Activated CD4-positive, alpha-beta T cell treated with anti-CD3 and anti-CD28 coated beads for 36 hours (primary cell): ENCODE measurements at regions not wholly inside any gene's neighbourhood (a gene's known extent, or its start where the extent isn't known, plus 50 kb on each side); places are given as distances from the start of the nearest gene placed in this dataset.
A peak's percentile ranks its signal among the peaks of the same experiment; 100 is the strongest.
"Not testable (repeated sequence)": the region's sequence is repeated elsewhere in the genome, so short reads cannot be mapped to it uniquely, and the experiment has no call there.

Experiments
- ATAC-seq: fragments of 200-7000 bp; cut with Tn5 transposase; one replicate; pipeline ENCODE4 v1.10.0; 2021; ENCODE audit warnings: mild to moderate bottlenecking, moderate library complexity
- CTCF ChIA-PET: fragments of 350-600 bp; sonication (Branson Sonifier 250); formaldehyde crosslinking; loops from one replicate; lab custom pipeline; 2021; ENCODE audit warnings: antibody characterized with exemption; lab: Charles Lee
- POLR2A ChIA-PET: fragments of 350-600 bp; sonication (Branson Sonifier 250); formaldehyde crosslinking; loops from one replicate; lab custom pipeline; 2021; ENCODE audit warnings: antibody characterized with exemption, inconsistent platforms; lab: Charles Lee
- DNase-seq: peaks from one replicate; pipeline ENCODE4 v3.0.0-alpha.2; 2020
- H3K27ac Mint-ChIP-seq: one replicate; pipeline ENCODE4 v1.8.0; 2021; ENCODE audit warnings: mixed read lengths
- H3K27me3 Mint-ChIP-seq: one replicate; pipeline ENCODE4 v1.8.0; 2021; ENCODE audit warnings: mixed read lengths
- H3K36me3 Mint-ChIP-seq: one replicate; pipeline ENCODE4 v1.8.0; 2021; ENCODE audit warnings: low read depth, mixed read lengths
- H3K4me1 Mint-ChIP-seq: one replicate; pipeline ENCODE4 v1.8.0; 2021; ENCODE audit warnings: mixed read lengths
- H3K4me3 Mint-ChIP-seq: one replicate; pipeline ENCODE4 v1.8.0; 2021; ENCODE audit warnings: mild to moderate bottlenecking, moderate library complexity, mixed read lengths
- H3K9me3 Mint-ChIP-seq: one replicate; pipeline ENCODE4 v1.8.0; 2021; ENCODE audit warnings: low read depth, mixed read lengths
- intact Hi-C, 2 experiments: fragments of 100-400 bp; cut with DNase I in 1 of 2; cut with micrococcal nuclease in 1 of 2; formaldehyde crosslinking; loops; one replicate each; pipeline versions ENCODE4 v1.14.2 to v1.15.1; 2022 to 2024; cut with DNase I, micrococcal nuclease

- intact Hi-C loops: no loop called here
- peaks cover 56% of the 10 kb centered on the region for H3K4me1 Mint-ChIP-seq
- CTCF ChIA-PET: no interaction called here
Observed at GRCh38 chr2:230593765-230594164, 118.9 kb upstream of the CAB39 start.

GRCh38 chr2:230594286-230594840, 118.3 kb upstream of the CAB39 start:
- POLR2A ChIA-PET: no interaction called here
- Mint-ChIP-seq H3K9me3 (peaks cover 6% of the 10 kb centered on the region), H3K36me3 (peaks cover 3% of the 10 kb centered on the region), H3K27me3 (no peaks in the 10 kb centered on the region), H3K27ac (no peak overlapping the region), H3K4me1 (peaks cover 51% of the 10 kb centered on the region), H3K4me3 (no peak overlapping the region)
- CTCF ChIA-PET: interaction anchor here (1.0 to 1.5 kb wide), 3 partner anchors 12 to 220 kb away, joined by 3 read pairs; no protein-coding TSS in a partner anchor
- ATAC-seq (no peak), DNase-seq (no peak)
- intact Hi-C loops: no loop called here

More at GRCh38 chr2:230593765-230594164, 118.9 kb upstream of the CAB39 start:
- peaks cover 3% of the 10 kb centered on the region for H3K36me3 Mint-ChIP-seq
- no peak overlapping the region for H3K27ac Mint-ChIP-seq
- H3K4me3 Mint-ChIP-seq: no peak overlapping the region
- H3K9me3 Mint-ChIP-seq: peaks cover 6% of the 10 kb centered on the region
- ATAC-seq (no peak), DNase-seq (no peak)
- POLR2A ChIA-PET: no interaction called here
- H3K27me3 Mint-ChIP-seq: no peaks in the 10 kb centered on the region

- Mint-ChIP-seq H3K4me3 (no peak overlapping the region), H3K27me3 (no peaks in the 10 kb centered on the region), H3K9me3 (peaks cover 11% of the 10 kb centered on the region), H3K4me1 (peaks cover 49% of the 10 kb centered on the region), H3K36me3 (peaks cover 17% of the 10 kb centered on the region), H3K27ac (no peak overlapping the region)
- DNase-seq: no peak
- ChIA-PET POLR2A (no interaction called here), CTCF (interaction anchor here (0.8 kb wide), 1 partner anchor 348 kb away, joined by 3 read pairs; no protein-coding TSS in a partner anchor)
- intact Hi-C loops: loop anchor here in 1 of 2 experiments (5.0 kb wide), 1 partner anchor 33 kb away; no protein-coding TSS in a partner anchor
- ATAC-seq: no peak
Observed at GRCh38 chr2:230599853-230600252, 112.8 kb upstream of the CAB39 start.

GRCh38 chr2:230600285-230600684, 112.4 kb upstream of the CAB39 start:
- Mint-ChIP-seq H3K27me3 (no peaks in the 10 kb centered on the region), H3K4me1 (peaks cover 49% of the 10 kb centered on the region), H3K36me3 (peaks cover 17% of the 10 kb centered on the region), H3K4me3 (peak overlapping the region; percentile 26), H3K9me3 (peaks cover 14% of the 10 kb centered on the region), H3K27ac (peak overlapping the region; percentile 49)
- ChIA-PET POLR2A (no interaction called here), CTCF (interaction anchor here (0.8 kb wide), 1 partner anchor 349 kb away, joined by 3 read pairs; no protein-coding TSS in a partner anchor)
- DNase-seq (no peak), ATAC-seq (no peak)
- intact Hi-C loops: loop anchor here in 1 of 2 experiments (5.0 kb wide), 1 partner anchor 33 kb away; no protein-coding TSS in a partner anchor

- CTCF ChIA-PET: interaction anchor here (0.9 to 1.5 kb wide), 2 partner anchors 113 to 269 kb away, joined by 3 read pairs; no protein-coding TSS in a partner anchor
- peaks cover 17% of the 10 kb centered on the region for H3K36me3 Mint-ChIP-seq
- intact Hi-C loops: loop anchor here in 1 of 2 experiments (5.0 kb wide), 1 partner anchor 34 kb away; no protein-coding TSS in a partner anchor
- ATAC-seq (no peak), DNase-seq (no peak)
- peaks cover 14% of the 10 kb centered on the region for H3K9me3 Mint-ChIP-seq
- H3K4me3 Mint-ChIP-seq: peak overlapping the region; percentile 26
- peaks cover 49% of the 10 kb centered on the region for H3K4me1 Mint-ChIP-seq
- POLR2A ChIA-PET: no interaction called here
- H3K27me3 Mint-ChIP-seq: no peaks in the 10 kb centered on the region
- no peak overlapping the region for H3K27ac Mint-ChIP-seq
Observed at GRCh38 chr2:230600881-230601280, 111.8 kb upstream of the CAB39 start.

- peaks cover 19% of the 10 kb centered on the region for H3K36me3 Mint-ChIP-seq
- CTCF ChIA-PET: interaction anchor here (0.7 to 1.5 kb wide), 3 partner anchors 113 to 282 kb away, joined by 3 to 4 read pairs (median 3); no protein-coding TSS in a partner anchor
- peak overlapping the region; percentile 84 for H3K27ac Mint-ChIP-seq
- no peak for DNase-seq
- ATAC-seq: peak; percentile 18
- intact Hi-C loops: loop anchor here in 1 of 2 experiments (5.0 kb wide), 1 partner anchor 34 kb away; no protein-coding TSS in a partner anchor
- H3K9me3 Mint-ChIP-seq: peaks cover 18% of the 10 kb centered on the region
- H3K27me3 Mint-ChIP-seq: no peaks in the 10 kb centered on the region
- H3K4me1 Mint-ChIP-seq: peaks cover 50% of the 10 kb centered on the region
- POLR2A ChIA-PET: no interaction called here
- no peak overlapping the region for H3K4me3 Mint-ChIP-seq
Observed at GRCh38 chr2:230601510-230601909, 111.1 kb upstream of the CAB39 start.

- Mint-ChIP-seq H3K4me3 (peak overlapping the region; percentile 6), H3K27me3 (no peaks in the 10 kb centered on the region), H3K4me1 (peaks cover 48% of the 10 kb centered on the region), H3K9me3 (peaks cover 28% of the 10 kb centered on the region), H3K36me3 (peaks cover 25% of the 10 kb centered on the region), H3K27ac (peak overlapping the region; percentile 89)
- peak; percentile 71 for DNase-seq
- POLR2A ChIA-PET: interaction anchor here (0.6 to 1.4 kb wide), 2 partner anchors 12 to 546 kb away, joined by 4 read pairs; no protein-coding TSS in a partner anchor
- CTCF ChIA-PET: interaction anchor here (0.7 to 1.5 kb wide), 5 partner anchors 8 to 535 kb away, joined by 3 to 4 read pairs (median 3); no protein-coding TSS in a partner anchor
- peak; percentile 83 for ATAC-seq
- intact Hi-C loops: loop anchor here in 1 of 2 experiments (2.0 to 5.0 kb wide), 2 partner anchors 35 to 276 kb away; partner anchors contain the start of gene SP140L
Observed at GRCh38 chr2:230602562-230603230, 109.9 kb upstream of the CAB39 start.

- intact Hi-C loops: loop anchor here in 1 of 2 experiments (2.0 to 5.0 kb wide), 2 partner anchors 36 to 277 kb away; partner anchors contain the start of gene SP140L
- POLR2A ChIA-PET: interaction anchor here (1.4 kb wide), 1 partner anchor 12 kb away, joined by 4 read pairs; no protein-coding TSS in a partner anchor
- not testable (repeated sequence) for H3K27me3 Mint-ChIP-seq, ATAC-seq, DNase-seq, H3K4me3 Mint-ChIP-seq
- CTCF ChIA-PET: interaction anchor here (0.6 to 1.1 kb wide), 4 partner anchors 8 to 129 kb away, joined by 3 read pairs; no protein-coding TSS in a partner anchor
- H3K36me3 Mint-ChIP-seq: peaks cover 25% of the 10 kb centered on the region
- H3K4me1 Mint-ChIP-seq: peaks cover 43% of the 10 kb centered on the region
- H3K9me3 Mint-ChIP-seq: peaks cover 28% of the 10 kb centered on the region
- peak overlapping the region; percentile 89 for H3K27ac Mint-ChIP-seq
Observed at GRCh38 chr2:230603317-230603716, 109.3 kb upstream of the CAB39 start.

- Mint-ChIP-seq H3K27ac (peak overlapping the region; percentile 64), H3K36me3 (peaks cover 28% of the 10 kb centered on the region), H3K4me1 (peaks cover 40% of the 10 kb centered on the region), H3K9me3 (peaks cover 32% of the 10 kb centered on the region)
- CTCF ChIA-PET: interaction anchor here (1.0 kb wide), 1 partner anchor 13 kb away, joined by 5 read pairs; no protein-coding TSS in a partner anchor
- H3K27me3 Mint-ChIP-seq, DNase-seq, ATAC-seq, POLR2A ChIA-PET, H3K4me3 Mint-ChIP-seq: not testable (repeated sequence)
- intact Hi-C loops: loop anchor here in 1 of 2 experiments (5.0 kb wide), 1 partner anchor 37 kb away; no protein-coding TSS in a partner anchor
Observed at GRCh38 chr2:230604158-230604557, 108.5 kb upstream of the CAB39 start.

GRCh38 chr2:230614040-230614439, 98.6 kb upstream of the CAB39 start:
- DNase-seq: no peak
- intact Hi-C loops: loop anchor here (5.0 to 10.0 kb wide), 10 partner anchors 79 to 812 kb away; partner anchors contain the start of genes FBXO36 (in 1 of the 2), SLC16A14 (in 1 of the 2), SP110 (in 1 of the 2) and TRIP12 (in 1 of the 2)
- peaks cover 38% of the 10 kb centered on the region for H3K4me1 Mint-ChIP-seq

More at GRCh38 chr2:230614040-230614439, 98.6 kb upstream of the CAB39 start:
- H3K4me3 Mint-ChIP-seq: no peak overlapping the region
- POLR2A ChIA-PET: interaction anchor here (1.3 kb wide), 1 partner anchor 11 kb away, joined by 4 read pairs; no protein-coding TSS in a partner anchor
- peaks cover 2% of the 10 kb centered on the region for H3K36me3 Mint-ChIP-seq
- CTCF ChIA-PET: interaction anchor here (1.0 to 2.0 kb wide), 3 partner anchors 100 to 185 kb away, joined by 4 to 14 read pairs (median 4); no protein-coding TSS in a partner anchor
- H3K9me3 Mint-ChIP-seq: peaks cover 10% of the 10 kb centered on the region
- no peak overlapping the region for H3K27ac Mint-ChIP-seq
- H3K27me3 Mint-ChIP-seq: no peaks in the 10 kb centered on the region
- ATAC-seq: no peak
